Body of pancreas (tissue), 4 donors: ENCODE measurements at regions not wholly inside any gene's neighbourhood (a gene's known extent, or its start where the extent isn't known, plus 50 kb on each side); places are given as distances from the start of the nearest gene placed in this dataset.

ENCODE experiments used
- ATAC-seq: fragments of 150-250 bp; one replicate; pipeline ENCODE4 v1.9.1; 2016
- DNase-seq, 4 donors: peaks; one replicate each; pipeline ENCODE4 v3.0.0-alpha.2; 2019
- H3K27ac ChIP-seq, 4 donors: fragments of 200-600 bp; sonication (generic); 1 replicate in 3 of 4; 2 replicates in 1 of 4; pipeline versions ENCODE4 v1.5.1 to v1.6.1; 2016 to 2019; ENCODE audit warnings: mild to moderate bottlenecking in 1 of 4, mixed read lengths in 1 of 4, moderate library complexity in 1 of 4
- H3K27me3 ChIP-seq, 2 donors: fragments of 200-600 bp; sonication (generic); one replicate each; pipeline ENCODE4 v1.6.0; 2016; ENCODE audit warnings: mild to moderate bottlenecking in 1 of 2
- H3K36me3 ChIP-seq, 2 donors: fragments of 200-600 bp; sonication (generic); replicated peaks in 1 of 2; 2 replicates each; pipeline ENCODE4 v1.5.1; 2016; ENCODE audit warnings: low read depth in 2 of 2; ENCODE audit not compliant: insufficient read depth in 1 of 2
- H3K4me1 ChIP-seq: fragments of 200-600 bp; sonication (generic); one replicate; pipeline ENCODE4 v1.6.0; 2016
- H3K4me3 ChIP-seq, 2 donors: fragments of 200-600 bp; sonication (generic); 1 replicate in 1 of 2; 2 replicates in 1 of 2; pipeline ENCODE4 v1.5.1; 2016 to 2019
- H3K9me3 ChIP-seq, 3 donors: fragments of 200-600 bp; sonication (generic); 1 replicate in 2 of 3; 2 replicates in 1 of 3; pipeline ENCODE4 v1.5.1; 2016
- CTCF ChIP-seq, 7 experiments: fragments of 450-650 bp in 4 of 7; fragments of 200-600 bp in 3 of 7; sonication (generic) in 3 of 7; IDR thresholded peaks; one replicate each; pipeline ENCODE4 v1.5.1; 2016 to 2019; ENCODE audit warnings: antibody characterized with exemption in 7 of 7
- POLR2A ChIP-seq, 3 donors: fragments of 450-650 bp; IDR thresholded peaks; one replicate each; pipeline ENCODE4 v1.6.1; 2016; ENCODE audit warnings: antibody characterized with exemption in 3 of 3, mild to moderate bottlenecking in 2 of 3
- WGBS, 2 donors: methylation state at CpG; one replicate each; pipeline ENCODE4 v1.1.5; 2017; 5-methylcytosine and 5-hydroxymethylcytosine counted together
- intact Hi-C: fragments of 100-400 bp; cut with DNase I; formaldehyde crosslinking; loops from one replicate; pipeline ENCODE4 v1.15.1; 2023

DNA sequence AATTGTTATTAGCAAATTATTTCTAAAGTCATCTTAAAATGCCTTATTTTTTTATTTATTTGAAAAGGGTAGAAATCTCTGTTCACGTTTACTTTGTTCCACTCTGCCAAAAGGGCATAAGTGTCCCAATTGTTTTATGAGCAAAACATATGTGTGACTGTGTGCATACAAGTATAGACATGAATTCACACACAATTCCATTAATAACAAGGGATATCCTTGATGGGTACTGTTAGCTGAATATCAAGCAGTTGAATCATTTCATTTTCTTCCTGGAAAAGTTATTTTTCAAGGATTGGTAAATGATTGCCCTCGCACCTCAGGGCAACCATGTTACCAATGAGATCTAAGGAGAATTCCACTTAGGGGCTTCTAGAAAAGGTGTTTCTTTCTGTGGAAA, 92.1 kb upstream of the TAF11L2 start:
- WGBS, 2 donors = 57 to 63% methylated on average over 2 of the region's 2 CpGs
- Histone ChIP-seq H3K36me3 (no peaks in the 10 kb centered on the region), H3K27ac (no peak overlapping the region), H3K27me3 (no peaks in the 10 kb centered on the region), H3K9me3 (no peaks in the 10 kb centered on the region), H3K4me3 (no peak overlapping the region), H3K4me1 (no peaks in the 10 kb centered on the region)
- no peak for DNase-seq
- ATAC-seq = no peak
- intact Hi-C loops = no loop called here
- TF ChIP-seq CTCF (IDR thresholded peaks at IDR 0.05) (no peak), POLR2A (IDR thresholded peaks at IDR 0.05) (no peak)

DNA sequence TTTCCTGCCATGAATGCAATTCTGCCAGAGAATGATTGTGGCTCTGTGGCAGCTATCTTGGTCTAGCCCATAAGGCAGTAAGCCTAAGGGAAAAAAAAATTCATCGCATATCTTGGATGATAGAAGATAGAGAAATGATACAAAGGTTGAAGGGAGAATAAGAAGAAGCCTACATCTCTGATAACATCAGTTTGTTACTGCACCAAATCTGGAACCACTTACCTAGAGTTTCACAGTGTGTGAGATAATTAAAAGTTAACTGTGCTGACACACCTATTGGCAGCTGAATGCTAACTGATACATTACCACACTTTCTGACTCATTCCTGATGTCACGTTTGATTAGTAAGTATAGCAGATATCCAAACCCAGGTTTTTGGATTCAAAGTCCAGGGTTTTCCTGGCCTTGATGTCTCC, 91.6 kb upstream of the TAF11L2 start:
- no peaks in the 10 kb centered on the region for H3K9me3 ChIP-seq
- WGBS, 2 donors = 50 to 56% methylated on average over 2 of the region's 2 CpGs
- DNase-seq = no peak
- intact Hi-C loops = no loop called here
- H3K27ac ChIP-seq = no peak overlapping the region
- no peak for ATAC-seq
- TF ChIP-seq CTCF (IDR thresholded peaks at IDR 0.05) (no peak), POLR2A (IDR thresholded peaks at IDR 0.05) (no peak)
- no peaks in the 10 kb centered on the region for H3K27me3 ChIP-seq
- no peaks in the 10 kb centered on the region for H3K4me1 ChIP-seq
- H3K36me3 ChIP-seq = no peaks in the 10 kb centered on the region
- no peak overlapping the region for H3K4me3 ChIP-seq

- H3K27ac ChIP-seq = no peak overlapping the region
- H3K36me3 ChIP-seq = no peaks in the 10 kb centered on the region
- H3K4me1 ChIP-seq = no peaks in the 10 kb centered on the region
- intact Hi-C loops = no loop called here
- DNase-seq (no peak), ATAC-seq (no peak)
- H3K4me3 ChIP-seq = no peak overlapping the region
- TF ChIP-seq CTCF (IDR thresholded peaks at IDR 0.05) = no peak
- TF ChIP-seq POLR2A (IDR thresholded peaks at IDR 0.05) = no peak
- 50 to 55% methylated on average over 11 of the region's 11 CpGs for WGBS, 2 donors
- H3K9me3 ChIP-seq = no peaks in the 10 kb centered on the region
- H3K27me3 ChIP-seq = no peaks in the 10 kb centered on the region
Measured at GRCh38 chr5:17411436-17412402, 86.3 kb upstream of the TAF11L2 start.

DNA sequence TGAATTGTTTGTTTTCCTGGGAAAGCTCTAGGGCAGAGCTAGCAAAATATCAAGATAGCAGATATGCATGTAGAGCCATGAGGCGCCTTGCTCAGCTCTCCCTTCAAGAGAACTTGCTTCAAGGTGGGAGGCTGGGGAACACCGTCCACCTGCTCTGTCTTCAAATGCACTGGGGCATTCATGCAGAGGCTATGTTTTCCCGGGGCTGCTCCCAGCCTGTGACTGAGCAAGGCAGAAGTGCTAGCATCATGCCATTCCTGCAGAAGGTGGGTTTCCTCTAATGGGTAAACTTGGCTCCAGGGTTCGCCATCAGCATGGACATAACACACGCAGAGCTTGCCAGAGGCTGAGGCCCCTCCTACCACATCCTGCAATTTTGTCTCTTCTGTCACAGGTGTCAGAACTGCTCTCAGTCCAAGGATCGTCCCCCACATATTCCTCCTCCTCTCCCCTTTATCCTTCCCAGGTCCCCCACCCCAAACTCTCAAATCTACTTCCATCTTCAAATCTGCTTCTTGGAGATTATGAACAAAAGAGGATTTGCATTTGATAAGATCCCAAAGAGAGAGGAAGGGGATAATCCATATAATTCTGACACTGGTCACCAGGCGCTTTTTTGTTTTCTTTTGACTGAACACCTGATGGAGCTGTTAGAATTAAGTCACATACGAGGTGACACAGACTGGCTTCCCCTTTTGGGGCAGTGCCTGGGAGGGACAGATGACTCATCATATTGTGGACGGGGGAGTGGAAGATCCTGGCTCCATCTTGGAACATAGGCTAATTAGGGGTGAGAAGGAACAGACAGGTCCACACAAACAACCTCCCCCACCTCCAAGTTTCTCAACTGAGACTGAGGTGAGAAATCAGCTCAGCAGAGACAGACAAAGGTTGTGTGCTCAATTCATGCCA, 85.0 kb upstream of the TAF11L2 start:
- no peak overlapping the region for H3K27ac ChIP-seq
- ATAC-seq = no peak
- intact Hi-C loops = no loop called here

More for the DNA sequence above, 85.0 kb upstream of the TAF11L2 start:
- no peaks in the 10 kb centered on the region for H3K9me3 ChIP-seq
- WGBS, 2 donors = 25 to 27% methylated on average over 9 of the region's 9 CpGs
- H3K36me3 ChIP-seq = no peaks in the 10 kb centered on the region
- H3K27me3 ChIP-seq = no peaks in the 10 kb centered on the region
- no peaks in the 10 kb centered on the region for H3K4me1 ChIP-seq
- DNase-seq = peak in 1 of 4 donors; percentile 13
- TF ChIP-seq POLR2A (IDR thresholded peaks at IDR 0.05) (no peak), CTCF (IDR thresholded peaks at IDR 0.05) (no peak)
- no peak overlapping the region for H3K4me3 ChIP-seq
